ENCODE measurements at regions not wholly inside any gene's neighbourhood (a gene's known extent, or its start where the extent isn't known, plus 50 kb on each side); places are given as distances from the start of the nearest gene placed in this dataset.

GRCh38 chr6:67433124-67433523 lies 1202.0 kb upstream of the ADGRB3 start:
- TF ChIP-seq POLR2AphosphoS5 (IDR thresholded peaks at IDR 0.05; ENCODE audit: insufficient read depth in 1 of 2, low read depth in 1 of 2) = no peak
- no peak for TF ChIP-seq POLR2A (IDR thresholded peaks at IDR 0.05)

Measured in vagina (tissue), 2 donors.